ENCODE measurements at regions not wholly inside any gene's neighbourhood (a gene's known extent, or its start where the extent isn't known, plus 50 kb on each side); places are given as distances from the start of the nearest gene placed in this dataset.

DNA sequence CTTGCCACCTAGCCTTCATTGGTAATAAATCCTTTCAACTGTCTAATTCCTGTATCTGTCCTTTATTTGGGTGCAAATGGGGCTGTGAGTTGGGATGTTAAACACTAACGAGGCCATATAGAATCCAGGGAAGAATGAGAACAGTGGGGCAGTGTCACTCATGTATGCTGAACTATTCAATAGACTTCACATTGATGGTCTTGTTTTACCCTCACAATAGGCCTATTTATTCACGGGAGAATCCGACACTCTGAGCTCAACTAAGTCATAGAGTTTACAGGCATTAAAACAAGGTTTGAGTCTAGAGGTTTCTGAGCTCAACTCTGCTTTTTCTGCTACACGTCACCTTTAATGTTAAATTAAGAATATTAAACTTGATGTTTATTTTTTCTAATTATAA lies 421.6 kb downstream of the SOX11 start:
- H3F3A ChIP-seq (ENCODE audit: insufficient read depth, low read depth): no peaks in the 10 kb centered on the region

DNA sequence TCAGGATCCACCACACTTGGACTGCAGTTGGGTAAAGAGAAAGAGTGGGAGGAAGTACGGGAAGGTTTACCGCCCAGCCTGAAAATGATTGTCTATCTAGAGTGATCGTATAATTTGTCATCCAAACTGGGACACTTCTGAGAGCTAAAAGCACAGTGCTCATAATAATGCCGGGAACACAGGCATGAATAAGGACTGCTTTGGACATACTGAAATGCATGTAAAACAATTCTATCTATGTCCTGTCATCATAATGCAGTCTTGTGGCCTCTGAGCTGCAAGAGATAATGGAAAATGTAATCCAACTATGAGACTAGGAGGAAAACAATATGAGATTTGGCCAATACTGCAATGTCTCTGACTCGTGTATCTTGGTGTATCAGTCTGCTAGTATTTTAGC lies 435.5 kb downstream of the SOX11 start:
- intact Hi-C loops (cut with micrococcal nuclease; ENCODE audit: unreplicated experiment): no loop called here
- DNase-seq: no peak
- Histone ChIP-seq H3K9me3 (ENCODE audit: insufficient read depth, low read depth) (no peaks in the 10 kb centered on the region), H3K9me2 (ENCODE audit: insufficient read depth) (0 out of 2 replicates have a peak, but pooled peaks cover 3% of the 10 kb centered on the region), H3K27ac (no peak overlapping the region), H2AFZ (no peak overlapping the region), H4K20me1 (ENCODE audit: insufficient read depth) (no peaks in the 10 kb centered on the region), H3F3A (ENCODE audit: insufficient read depth, low read depth) (no peaks in the 10 kb centered on the region), H3K79me2 (ENCODE audit: low read depth) (no peaks in the 10 kb centered on the region), H3K4me1 (replicated peaks; ENCODE audit: insufficient read depth) (no peaks in the 10 kb centered on the region), H3K4me3 (no peak overlapping the region), H3K27me3 (ENCODE audit: insufficient read depth, low read depth) (no peaks in the 10 kb centered on the region), H3K36me3 (ENCODE audit: low read depth) (no peaks in the 10 kb centered on the region), H3K4me2 (no peak overlapping the region)
- TF ChIP-seq, protein P1, sequence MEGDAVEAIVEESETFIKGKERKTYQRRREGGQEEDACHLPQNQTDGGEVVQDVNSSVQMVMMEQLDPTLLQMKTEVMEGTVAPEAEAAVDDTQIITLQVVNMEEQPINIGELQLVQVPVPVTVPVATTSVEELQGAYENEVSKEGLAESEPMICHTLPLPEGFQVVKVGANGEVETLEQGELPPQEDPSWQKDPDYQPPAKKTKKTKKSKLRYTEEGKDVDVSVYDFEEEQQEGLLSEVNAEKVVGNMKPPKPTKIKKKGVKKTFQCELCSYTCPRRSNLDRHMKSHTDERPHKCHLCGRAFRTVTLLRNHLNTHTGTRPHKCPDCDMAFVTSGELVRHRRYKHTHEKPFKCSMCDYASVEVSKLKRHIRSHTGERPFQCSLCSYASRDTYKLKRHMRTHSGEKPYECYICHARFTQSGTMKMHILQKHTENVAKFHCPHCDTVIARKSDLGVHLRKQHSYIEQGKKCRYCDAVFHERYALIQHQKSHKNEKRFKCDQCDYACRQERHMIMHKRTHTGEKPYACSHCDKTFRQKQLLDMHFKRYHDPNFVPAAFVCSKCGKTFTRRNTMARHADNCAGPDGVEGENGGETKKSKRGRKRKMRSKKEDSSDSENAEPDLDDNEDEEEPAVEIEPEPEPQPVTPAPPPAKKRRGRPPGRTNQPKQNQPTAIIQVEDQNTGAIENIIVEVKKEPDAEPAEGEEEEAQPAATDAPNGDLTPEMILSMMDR (conservative IDR thresholded peaks at IDR 0.05): no peak
- CTCF ChIA-PET: no interaction called here
- no TSS peak for BruUV-seq (replicated peaks)
- POLR2A ChIA-PET (ENCODE audit: unreplicated experiment): no interaction called here

More for the DNA sequence above, 421.6 kb downstream of the SOX11 start:
- Histone ChIP-seq H2AFZ (no peak overlapping the region), H3K36me3 (ENCODE audit: low read depth) (no peaks in the 10 kb centered on the region), H3K4me2 (no peak overlapping the region), H3K9me3 (ENCODE audit: insufficient read depth, low read depth) (no peaks in the 10 kb centered on the region), H3K9me2 (ENCODE audit: insufficient read depth) (no peaks in the 10 kb centered on the region), H3K4me3 (no peak overlapping the region), H3K27me3 (ENCODE audit: insufficient read depth, low read depth) (no peaks in the 10 kb centered on the region), H3K27ac (no peak overlapping the region), H3K4me1 (replicated peaks; ENCODE audit: insufficient read depth) (no peaks in the 10 kb centered on the region), H3K79me2 (ENCODE audit: low read depth) (no peaks in the 10 kb centered on the region), H4K20me1 (ENCODE audit: insufficient read depth) (no peaks in the 10 kb centered on the region)
- TF ChIP-seq EZH2 (IDR thresholded peaks at IDR 0.05; ENCODE audit: low read depth): no peak
- TF ChIP-seq, protein P1 (conservative IDR thresholded peaks at IDR 0.05): no peak
- CTCF ChIA-PET: no interaction called here
- POLR2A ChIA-PET (ENCODE audit: unreplicated experiment): no interaction called here
- no TSS peak for BruUV-seq (replicated peaks)
- intact Hi-C loops (cut with micrococcal nuclease; ENCODE audit: unreplicated experiment): no loop called here
- no peak for DNase-seq

DNA sequence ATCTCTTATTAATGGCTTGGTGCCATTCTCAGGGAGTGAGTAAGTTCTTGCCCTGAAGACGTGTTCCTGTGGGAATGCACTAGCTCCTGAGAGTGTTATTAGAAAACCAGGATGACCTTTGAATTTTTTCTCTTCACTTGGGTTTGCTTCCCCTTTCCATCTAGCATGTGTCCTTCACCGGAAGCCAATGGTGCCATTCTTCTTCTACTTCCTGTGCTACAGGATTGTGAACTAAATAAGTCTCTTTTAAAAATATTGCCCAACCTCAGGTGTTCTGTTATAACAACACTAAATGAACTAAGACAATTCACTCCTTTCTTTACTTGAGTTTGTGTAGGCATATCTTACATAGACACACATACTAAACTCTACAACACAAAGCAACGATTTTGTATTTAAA lies 447.0 kb downstream of the SOX11 start:
- CTCF ChIA-PET: no interaction called here
- intact Hi-C loops (cut with micrococcal nuclease; ENCODE audit: unreplicated experiment): loop anchor here (1.0 kb wide), 1 partner anchor 9 kb away; no protein-coding TSS in a partner anchor
- no peak overlapping the region for H2AFZ ChIP-seq
- no peaks in the 10 kb centered on the region for H4K20me1 ChIP-seq (ENCODE audit: insufficient read depth)
- no peaks in the 10 kb centered on the region for H3F3A ChIP-seq (ENCODE audit: insufficient read depth, low read depth)
- no peak overlapping the region for H3K4me3 ChIP-seq
- no peak overlapping the region for H3K4me2 ChIP-seq
- H3K36me3 ChIP-seq (ENCODE audit: low read depth): no peaks in the 10 kb centered on the region
- no peaks in the 10 kb centered on the region for H3K9me2 ChIP-seq (ENCODE audit: insufficient read depth)
- no peaks in the 10 kb centered on the region for H3K79me2 ChIP-seq (ENCODE audit: low read depth)
- POLR2A ChIA-PET (ENCODE audit: unreplicated experiment): no interaction called here
- H3K27me3 ChIP-seq (ENCODE audit: insufficient read depth, low read depth): no peaks in the 10 kb centered on the region
- BruUV-seq (replicated peaks): no TSS peak
- H3K9me3 ChIP-seq (ENCODE audit: insufficient read depth, low read depth): no peaks in the 10 kb centered on the region
- H3K27ac ChIP-seq: no peak overlapping the region
- no peaks in the 10 kb centered on the region for H3K4me1 ChIP-seq (replicated peaks; ENCODE audit: insufficient read depth)
- TF ChIP-seq EZH2 (IDR thresholded peaks at IDR 0.05; ENCODE audit: low read depth): no peak
- TF ChIP-seq, protein P1 (conservative IDR thresholded peaks at IDR 0.05): no peak
- no peak for DNase-seq

All from PC-9 (cell line).